B cell (primary cell): ENCODE measurements at regions not wholly inside any gene's neighbourhood (a gene's known extent, or its start where the extent isn't known, plus 50 kb on each side); places are given as distances from the start of the nearest gene placed in this dataset.

Experiments used
- EZH2 ChIP-seq: IDR thresholded peaks from 2 replicates; pipeline ENCODE4 v1.6.1; 2012; ENCODE audit warnings: borderline replicate concordance, low read depth, mild to moderate bottlenecking, moderate library complexity, low read length; ENCODE audit not compliant: insufficient read depth, poor library complexity, severe bottlenecking
- TF ChIP-seq, protein P1 (sequence below): fragments of 200-600 bp; IDR thresholded peaks from one replicate; pipeline ENCODE4 v1.8.0; 2022; ENCODE audit warnings: antibody characterized with exemption, mild to moderate bottlenecking

- TF ChIP-seq, protein P1, sequence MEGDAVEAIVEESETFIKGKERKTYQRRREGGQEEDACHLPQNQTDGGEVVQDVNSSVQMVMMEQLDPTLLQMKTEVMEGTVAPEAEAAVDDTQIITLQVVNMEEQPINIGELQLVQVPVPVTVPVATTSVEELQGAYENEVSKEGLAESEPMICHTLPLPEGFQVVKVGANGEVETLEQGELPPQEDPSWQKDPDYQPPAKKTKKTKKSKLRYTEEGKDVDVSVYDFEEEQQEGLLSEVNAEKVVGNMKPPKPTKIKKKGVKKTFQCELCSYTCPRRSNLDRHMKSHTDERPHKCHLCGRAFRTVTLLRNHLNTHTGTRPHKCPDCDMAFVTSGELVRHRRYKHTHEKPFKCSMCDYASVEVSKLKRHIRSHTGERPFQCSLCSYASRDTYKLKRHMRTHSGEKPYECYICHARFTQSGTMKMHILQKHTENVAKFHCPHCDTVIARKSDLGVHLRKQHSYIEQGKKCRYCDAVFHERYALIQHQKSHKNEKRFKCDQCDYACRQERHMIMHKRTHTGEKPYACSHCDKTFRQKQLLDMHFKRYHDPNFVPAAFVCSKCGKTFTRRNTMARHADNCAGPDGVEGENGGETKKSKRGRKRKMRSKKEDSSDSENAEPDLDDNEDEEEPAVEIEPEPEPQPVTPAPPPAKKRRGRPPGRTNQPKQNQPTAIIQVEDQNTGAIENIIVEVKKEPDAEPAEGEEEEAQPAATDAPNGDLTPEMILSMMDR = no peak
- no peak for TF ChIP-seq EZH2
These were observed 190.5 kb upstream of the C1orf174 start for GRCh38 chr1:4090556-4090955.
